Neural cell (in vitro differentiated cells): ENCODE measurements at regions not wholly inside any gene's neighbourhood (a gene's known extent, or its start where the extent isn't known, plus 50 kb on each side); places are given as distances from the start of the nearest gene placed in this dataset.
"Not testable (repeated sequence)": the region's sequence is repeated elsewhere in the genome, so short reads cannot be mapped to it uniquely, and the experiment has no call there.

Experiments
- CTCF ChIP-seq: fragments of 450-650 bp; IDR thresholded peaks from 2 replicates; pipeline ENCODE4 v1.5.1; 2014; ENCODE audit warnings: antibody characterized with exemption, mild to moderate bottlenecking, moderate library complexity; ENCODE audit not compliant: poor library complexity, severe bottlenecking
- EZH2 ChIP-seq: fragments of 200-600, 300-800 bp; shearing (Covaris generic), sonication (generic); IDR thresholded peaks from 2 replicates; pipeline ENCODE4 v1.6.1; 2014; ENCODE audit warnings: antibody characterized with exemption, low read length, borderline replicate concordance, mild to moderate bottlenecking; ENCODE audit not compliant: insufficient read depth, poor library complexity, severe bottlenecking
- POLR2AphosphoS5 ChIP-seq: IDR thresholded peaks from 2 replicates; pipeline ENCODE4 v1.6.1; 2012

GRCh38 chr7:142487565-142487964 is 229.7 kb upstream of the PRSS58 start:
- TF ChIP-seq EZH2, POLR2AphosphoS5, CTCF: not testable (repeated sequence)
